SK-N-SH (cell line): ENCODE measurements at regions not wholly inside any gene's neighbourhood (a gene's known extent, or its start where the extent isn't known, plus 50 kb on each side); places are given as distances from the start of the nearest gene placed in this dataset.

ENCODE experiments used
- CTCF ChIA-PET: fragments of 300-600, 350-600 bp; formaldehyde crosslinking; extraction: SDS; loops from one replicate; lab custom pipeline; 2021; lab: Yijun Ruan, JAX
- POLR2A ChIA-PET: fragments of 350-600 bp; sonication (Branson Sonifier 250); formaldehyde crosslinking; extraction: SDS; loops from one replicate; lab custom pipeline; 2020; ENCODE audit warnings: antibody characterized with exemption, inconsistent platforms; lab: Yijun Ruan, JAX
- DNase-seq: peaks from one replicate; pipeline ENCODE4 v3.0.0; 2012
- H2AFZ ChIP-seq: fragments of 200-600 bp; sonication (generic); 2 replicates; pipeline ENCODE4 v1.8.1; 2016; ENCODE audit warnings: antibody characterized with exemption, mild to moderate bottlenecking, low read depth
- H3F3A ChIP-seq: fragments of 200-600 bp; sonication (generic); replicated peaks from 2 replicates; pipeline ENCODE3; 2016; ENCODE audit warnings: antibody characterized with exemption, mild to moderate bottlenecking; ENCODE audit not compliant: insufficient read depth
- H3K27ac ChIP-seq, 2 experiments: fragments of 200-500 bp in 1 of 2; fragments of 200-600 bp in 1 of 2; sonication (Bioruptor generic) in 1 of 2; sonication (generic), shearing (Covaris generic) in 1 of 2; 2 replicates each; pipeline versions ENCODE4 v1.5.1 to v1.6.1; 2014 to 2016; ENCODE audit warnings: low read depth in 2 of 2, inconsistent platforms in 1 of 2, low read length in 1 of 2, mild to moderate bottlenecking in 1 of 2, mixed read lengths in 1 of 2
- H3K27me3 ChIP-seq: fragments of 200-600 bp; sonication (generic), shearing (Covaris generic); 2 replicates; pipeline ENCODE4 v1.6.1; 2016; ENCODE audit warnings: mixed run types; ENCODE audit not compliant: insufficient read depth
- H3K36me3 ChIP-seq, 2 experiments: fragments of 200-500 bp in 1 of 2; fragments of 200-600 bp in 1 of 2; sonication (Bioruptor generic) in 1 of 2; sonication (generic) in 1 of 2; replicated peaks in 1 of 2; 2 replicates each; pipeline versions ENCODE3 to v1.5.1; 2014 to 2016; ENCODE audit warnings: low read length in 1 of 2, mild to moderate bottlenecking in 1 of 2; ENCODE audit not compliant: insufficient read depth in 2 of 2, control insufficient read depth in 1 of 2
- H3K4me1 ChIP-seq, 2 experiments: fragments of 200-500 bp in 1 of 2; fragments of 200-600 bp in 1 of 2; sonication (Bioruptor generic) in 1 of 2; sonication (generic), shearing (Covaris generic) in 1 of 2; 2 replicates each; pipeline versions ENCODE4 v1.5.1 to v1.6.1; 2014 to 2016; ENCODE audit warnings: low read depth in 1 of 2, low read length in 1 of 2, mixed run types in 1 of 2; ENCODE audit not compliant: insufficient read depth in 2 of 2, control insufficient read depth in 1 of 2
- H3K4me2 ChIP-seq: fragments of 200-600 bp; sonication (generic), shearing (Covaris generic); 2 replicates; pipeline ENCODE4 v1.6.1; 2017; ENCODE audit warnings: mixed run types
- H3K4me3 ChIP-seq, 2 experiments: fragments of 200-500 bp in 1 of 2; fragments of 200-600 bp in 1 of 2; sonication (Bioruptor generic) in 1 of 2; sonication (generic), shearing (Covaris generic) in 1 of 2; 2 replicates each; pipeline versions ENCODE4 v1.5.1 to v1.8.1; 2014 to 2016; ENCODE audit warnings: low read depth in 2 of 2, inconsistent platforms in 1 of 2, low read length in 1 of 2, mild to moderate bottlenecking in 1 of 2, mixed read lengths in 1 of 2, moderate library complexity in 1 of 2
- H3K79me2 ChIP-seq: fragments of 200-600 bp; sonication (generic); 2 replicates; pipeline ENCODE4 v1.8.1; 2017; ENCODE audit warnings: mild to moderate bottlenecking; ENCODE audit not compliant: insufficient read depth
- H3K9ac ChIP-seq: fragments of 200-600 bp; sonication (generic); 2 replicates; pipeline ENCODE4 v1.6.1; 2017; ENCODE audit warnings: mixed run types
- H3K9me2 ChIP-seq: fragments of 200-600 bp; sonication (generic); 2 replicates; pipeline ENCODE4 v1.6.1; 2017; ENCODE audit warnings: mixed run types
- H3K9me3 ChIP-seq: fragments of 200-600 bp; sonication (generic); 2 replicates; pipeline ENCODE4 v1.6.1; 2017; ENCODE audit warnings: mixed run types, mild to moderate bottlenecking, moderate library complexity
- H4K20me1 ChIP-seq: fragments of 200-600 bp; sonication (generic); 2 replicates; pipeline ENCODE4 v1.6.1; 2017; ENCODE audit warnings: mild to moderate bottlenecking, mixed run types; ENCODE audit not compliant: insufficient read depth
- CTCF ChIP-seq: fragments of 200-600 bp; sonication (generic); IDR thresholded peaks from 2 replicates; pipeline ENCODE4 v1.6.1; 2017; ENCODE audit warnings: antibody characterized with exemption, mild to moderate bottlenecking, moderate library complexity
- ELF1 ChIP-seq: IDR thresholded peaks from 2 replicates; pipeline ENCODE4 v1.4.0; 2012
- EZH2phosphoT487 ChIP-seq: fragments of 200-600 bp; sonication (generic); IDR thresholded peaks from 2 replicates; pipeline ENCODE4 v1.6.1; 2017; ENCODE audit warnings: low read depth, mixed run types, mild to moderate bottlenecking, antibody characterized with exemption, moderate library complexity, borderline replicate concordance
- FOSL2 ChIP-seq: IDR thresholded peaks from 2 replicates; pipeline ENCODE4 v1.4.0; 2012; ENCODE audit warnings: low read depth, mild to moderate bottlenecking, moderate library complexity, borderline replicate concordance
- GABPA ChIP-seq: IDR thresholded peaks from 2 replicates; pipeline ENCODE4 v1.4.0; 2012; ENCODE audit warnings: low read depth, mild to moderate bottlenecking
- MXI1 ChIP-seq: IDR thresholded peaks from 2 replicates; pipeline ENCODE4 v1.6.1; 2012; ENCODE audit warnings: mild to moderate bottlenecking, low read depth, low read length, improper control_type of control experiment
- RAD21 ChIP-seq: IDR thresholded peaks from 2 replicates; pipeline ENCODE4 v1.6.1; 2012; ENCODE audit warnings: mild to moderate bottlenecking, low read length
- SIN3A ChIP-seq: IDR thresholded peaks from 2 replicates; pipeline ENCODE4 v1.6.1; 2012; ENCODE audit warnings: low read depth, mild to moderate bottlenecking, low read length, moderate library complexity, borderline replicate concordance
- SMC3 ChIP-seq: IDR thresholded peaks from 2 replicates; pipeline ENCODE4 v1.6.1; 2012; ENCODE audit warnings: low read depth, low read length, improper control_type of control experiment
- WGBS: methylation state at CpG from one replicate; pipeline ENCODE4 v1.1.6; 2017; ENCODE audit warnings: low lambda C conversion rate; 5-methylcytosine and 5-hydroxymethylcytosine counted together
- TF ChIP-seq, protein P1 (sequence below): IDR thresholded peaks from 2 replicates; pipeline ENCODE4 v1.4.0; 2012; ENCODE audit warnings: low read depth, borderline replicate concordance

- H3K9ac ChIP-seq: no peak overlapping the region
- H3K4me1 ChIP-seq: no peaks in the 10 kb centered on the region
- H3K27ac ChIP-seq: no peak overlapping the region
- no peak for DNase-seq
- ChIA-PET POLR2A (no interaction called here), CTCF (no interaction called here)
- H3K27me3 ChIP-seq: no peaks in the 10 kb centered on the region
- no peaks in the 10 kb centered on the region for H3K9me3 ChIP-seq
- no peak overlapping the region for H2AFZ ChIP-seq
- H3F3A ChIP-seq: no peaks in the 10 kb centered on the region
- H3K79me2 ChIP-seq: no peaks in the 10 kb centered on the region
- no peaks in the 10 kb centered on the region for H3K9me2 ChIP-seq
- 0% methylated on average over 5 of the region's 5 CpGs for WGBS
- H4K20me1 ChIP-seq: no peaks in the 10 kb centered on the region
- no peak overlapping the region for H3K4me3 ChIP-seq
- TF ChIP-seq EZH2phosphoT487: no peak
- no peaks in the 10 kb centered on the region for H3K36me3 ChIP-seq
- H3K4me2 ChIP-seq: no peak overlapping the region
These were observed 396.2 kb upstream of the F9 start for GRCh38 chrX:139134316-139134715.

GRCh38 chrX:139126493-139126892 lies 404.0 kb upstream of the F9 start:
- Histone ChIP-seq H3F3A (no peaks in the 10 kb centered on the region), H4K20me1 (no peaks in the 10 kb centered on the region), H3K9ac (no peak overlapping the region), H3K27me3 (no peaks in the 10 kb centered on the region)
- 0% methylated on average over 2 of the region's 2 CpGs for WGBS
- TF ChIP-seq CTCF (peak; percentile 36), GABPA (no peak), RAD21 (peak; percentile 36; the same call in 1 of the 2 replicates)
- TF ChIP-seq, all 33 proteins: peak for 2
- no peak overlapping the region for H3K4me2 ChIP-seq
- H3K9me3 ChIP-seq: no peaks in the 10 kb centered on the region
- H3K36me3 ChIP-seq: no peaks in the 10 kb centered on the region
- POLR2A ChIA-PET: no interaction called here
- H3K9me2 ChIP-seq: no peaks in the 10 kb centered on the region
- no peaks in the 10 kb centered on the region for H3K79me2 ChIP-seq
- no peaks in the 10 kb centered on the region for H3K4me1 ChIP-seq
- CTCF ChIA-PET: interaction anchor here (1.1 to 2.0 kb wide), 2 partner anchors 11 to 12 kb away, joined by 3 to 4 read pairs; no protein-coding TSS in a partner anchor
- no peak overlapping the region; a peak in 1 of 4 replicates for H3K4me3 ChIP-seq
- no peak overlapping the region for H3K27ac ChIP-seq
- no peak overlapping the region for H2AFZ ChIP-seq
- DNase-seq: peak; percentile 2

DNA sequence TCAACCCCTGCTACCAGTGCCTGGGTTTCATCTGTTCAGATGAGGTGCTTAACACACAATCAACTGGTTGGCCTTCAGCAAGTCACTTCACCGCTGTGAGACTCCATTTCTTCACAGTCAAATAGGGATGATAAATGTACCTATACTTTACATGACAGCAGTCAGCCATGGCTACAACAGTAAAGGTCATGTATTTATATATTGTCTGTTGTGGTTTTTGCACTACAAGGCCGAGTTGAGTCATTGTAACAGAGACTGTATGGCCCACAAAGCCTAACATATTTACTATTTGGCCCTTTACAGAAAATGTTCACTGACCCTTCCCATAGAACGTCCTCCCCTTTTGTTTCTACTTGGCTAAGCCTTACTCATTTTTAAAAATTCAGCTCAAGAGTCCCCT lies 404.6 kb upstream of the F9 start:
- no peak for DNase-seq
- Histone ChIP-seq H3K27me3 (no peaks in the 10 kb centered on the region), H3K4me3 (no peak overlapping the region), H3K4me1 (no peaks in the 10 kb centered on the region), H3K9me3 (no peaks in the 10 kb centered on the region), H3K9me2 (no peaks in the 10 kb centered on the region), H3F3A (no peaks in the 10 kb centered on the region), H4K20me1 (no peaks in the 10 kb centered on the region), H3K4me2 (no peak overlapping the region), H3K9ac (no peak overlapping the region), H3K36me3 (no peaks in the 10 kb centered on the region), H3K79me2 (no peaks in the 10 kb centered on the region)
- POLR2A ChIA-PET: no interaction called here
- WGBS: 0% methylated on average over 3 of the region's 3 CpGs
- CTCF ChIA-PET: interaction anchor here (1.1 to 2.0 kb wide), 2 partner anchors 11 to 13 kb away, joined by 3 to 4 read pairs; no protein-coding TSS in a partner anchor
- TF ChIP-seq ELF1 (no peak), GABPA (no peak), CTCF (no peak), MXI1 (no peak), EZH2phosphoT487 (no peak), RAD21 (no peak), FOSL2 (no peak), SIN3A (no peak), SMC3 (no peak)
- TF ChIP-seq, protein P1, sequence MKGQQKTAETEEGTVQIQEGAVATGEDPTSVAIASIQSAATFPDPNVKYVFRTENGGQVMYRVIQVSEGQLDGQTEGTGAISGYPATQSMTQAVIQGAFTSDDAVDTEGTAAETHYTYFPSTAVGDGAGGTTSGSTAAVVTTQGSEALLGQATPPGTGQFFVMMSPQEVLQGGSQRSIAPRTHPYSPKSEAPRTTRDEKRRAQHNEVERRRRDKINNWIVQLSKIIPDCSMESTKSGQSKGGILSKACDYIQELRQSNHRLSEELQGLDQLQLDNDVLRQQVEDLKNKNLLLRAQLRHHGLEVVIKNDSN: no peak
- TF ChIP-seq, all 33 proteins: peak for 0
- H2AFZ ChIP-seq: no peak overlapping the region
- H3K27ac ChIP-seq: no peak overlapping the region
